SK-N-MC (cell line): ENCODE measurements at regions not wholly inside any gene's neighbourhood (a gene's known extent, or its start where the extent isn't known, plus 50 kb on each side); places are given as distances from the start of the nearest gene placed in this dataset.

Experiments
- DNase-seq: peaks from one replicate; pipeline ENCODE4 v3.0.0-alpha.2; 2011; ENCODE audit warnings: low read depth, low spot score
- H3K27ac ChIP-seq: fragments of 200-600 bp; sonication (generic); 2 replicates; pipeline ENCODE4 v1.5.1; 2016; ENCODE audit warnings: mixed run types
- H3K36me3 ChIP-seq: fragments of 200-600 bp; sonication (generic); 2 replicates; pipeline ENCODE4 v1.6.1; 2017; ENCODE audit warnings: antibody characterized with exemption, low read length, mixed read lengths; ENCODE audit not compliant: insufficient read depth
- H3K4me3 ChIP-seq: fragments of 200-600 bp; sonication (generic); 2 replicates; pipeline ENCODE4 v1.5.1; 2016
- H3K9ac ChIP-seq: fragments of 200-600 bp; sonication (generic); 2 replicates; pipeline ENCODE4 v1.8.0; 2017; ENCODE audit warnings: mixed run types, mixed read lengths; ENCODE audit not compliant: insufficient read length
- H3K9me3 ChIP-seq: fragments of 200-600 bp; sonication (generic); 2 replicates; pipeline ENCODE4 v1.6.1; 2017; ENCODE audit warnings: low read depth, mild to moderate bottlenecking, antibody characterized with exemption, low read length, moderate library complexity, mixed read lengths
- EZH2 ChIP-seq: fragments of 200-600 bp; sonication (generic); IDR thresholded peaks from one replicate; pipeline ENCODE4 v1.6.1; 2017; ENCODE audit warnings: antibody characterized with exemption
- FOXP2 ChIP-seq: optimal IDR thresholded peaks from 2 replicates; pipeline ENCODE3; 2011; ENCODE audit warnings: mild to moderate bottlenecking, moderate library complexity; ENCODE audit not compliant: insufficient read depth; ENCODE audit errors: extremely low read length, control extremely low read depth
- POLR2AphosphoS5 ChIP-seq: IDR thresholded peaks from 2 replicates; pipeline ENCODE4 v1.6.1; 2012; ENCODE audit warnings: mild to moderate bottlenecking, low read depth, low read length, borderline replicate concordance

GRCh38 chr12:63319386-63319785 lies 168.4 kb upstream of the AVPR1A start:
- Histone ChIP-seq H3K4me3 (no peak overlapping the region), H3K9ac (no peak overlapping the region), H3K36me3 (no peaks in the 10 kb centered on the region), H3K27ac (no peak overlapping the region), H3K9me3 (no peaks in the 10 kb centered on the region)
- no peak for DNase-seq
- TF ChIP-seq POLR2AphosphoS5 (no peak), FOXP2 (no peak), EZH2 (no peak)

- Histone ChIP-seq H3K4me3 (no peak overlapping the region), H3K9ac (no peak overlapping the region), H3K27ac (no peak overlapping the region), H3K9me3 (no peaks in the 10 kb centered on the region), H3K36me3 (no peaks in the 10 kb centered on the region)
- TF ChIP-seq POLR2AphosphoS5 (no peak), FOXP2 (no peak), EZH2 (no peak)
- DNase-seq: no peak
Observed at GRCh38 chr12:63318933-63319332, 167.9 kb upstream of the AVPR1A start.

GRCh38 chr12:63318313-63318712 lies 167.3 kb upstream of the AVPR1A start:
- H3K36me3 ChIP-seq: no peaks in the 10 kb centered on the region
- no peak for TF ChIP-seq FOXP2
- no peak overlapping the region for H3K27ac ChIP-seq
- no peak for DNase-seq
- no peak overlapping the region for H3K4me3 ChIP-seq
- H3K9me3 ChIP-seq: no peaks in the 10 kb centered on the region
- no peak overlapping the region for H3K9ac ChIP-seq

GRCh38 chr12:63317880-63318279 lies 166.9 kb upstream of the AVPR1A start:
- TF ChIP-seq EZH2: no peak
- TF ChIP-seq POLR2AphosphoS5: no peak
- no peak for TF ChIP-seq FOXP2
- H3K9me3 ChIP-seq: no peaks in the 10 kb centered on the region
- no peak overlapping the region for H3K4me3 ChIP-seq
- no peak overlapping the region for H3K9ac ChIP-seq
- DNase-seq: no peak
- no peak overlapping the region for H3K27ac ChIP-seq
- H3K36me3 ChIP-seq: no peaks in the 10 kb centered on the region

- Histone ChIP-seq H3K4me3 (no peak overlapping the region), H3K9me3 (no peaks in the 10 kb centered on the region), H3K9ac (no peak overlapping the region), H3K27ac (no peak overlapping the region), H3K36me3 (no peaks in the 10 kb centered on the region)
- DNase-seq: no peak
- TF ChIP-seq EZH2 (no peak), POLR2AphosphoS5 (no peak), FOXP2 (no peak)
Observed at GRCh38 chr12:63317286-63317846, 166.4 kb upstream of the AVPR1A start.

- Histone ChIP-seq H3K27ac (no peak overlapping the region), H3K36me3 (no peaks in the 10 kb centered on the region), H3K4me3 (no peak overlapping the region), H3K9me3 (no peaks in the 10 kb centered on the region), H3K9ac (no peak overlapping the region)
- DNase-seq: no peak
- TF ChIP-seq POLR2AphosphoS5: no peak
- TF ChIP-seq FOXP2: no peak
- TF ChIP-seq EZH2: no peak
Observed at GRCh38 chr12:63313139-63313538, 162.1 kb upstream of the AVPR1A start.

GRCh38 chr12:63308671-63309070 lies 157.7 kb upstream of the AVPR1A start:
- Histone ChIP-seq H3K27ac (no peak overlapping the region), H3K36me3 (no peaks in the 10 kb centered on the region), H3K9ac (no peak overlapping the region), H3K4me3 (no peak overlapping the region), H3K9me3 (no peaks in the 10 kb centered on the region)
- DNase-seq: no peak
- TF ChIP-seq FOXP2 (no peak), EZH2 (no peak), POLR2AphosphoS5 (no peak)

GRCh38 chr12:63307849-63308248 lies 156.8 kb upstream of the AVPR1A start:
- DNase-seq: no peak
- H3K27ac ChIP-seq: no peak overlapping the region
- H3K36me3 ChIP-seq: no peaks in the 10 kb centered on the region
- no peak overlapping the region for H3K9ac ChIP-seq
- no peak overlapping the region for H3K4me3 ChIP-seq
- no peaks in the 10 kb centered on the region for H3K9me3 ChIP-seq
- TF ChIP-seq POLR2AphosphoS5: no peak
- TF ChIP-seq EZH2: no peak
- TF ChIP-seq FOXP2: no peak

- H3K9me3 ChIP-seq: no peaks in the 10 kb centered on the region
- DNase-seq: no peak
- H3K4me3 ChIP-seq: no peak overlapping the region
- no peak overlapping the region for H3K27ac ChIP-seq
- H3K36me3 ChIP-seq: no peaks in the 10 kb centered on the region
- TF ChIP-seq POLR2AphosphoS5 (no peak), FOXP2 (no peak), EZH2 (no peak)
- no peak overlapping the region for H3K9ac ChIP-seq
Observed at GRCh38 chr12:63305901-63306875, 155.2 kb upstream of the AVPR1A start.
